SK-N-DZ (cell line): ENCODE measurements at regions not wholly inside any gene's neighbourhood (a gene's known extent, or its start where the extent isn't known, plus 50 kb on each side); places are given as distances from the start of the nearest gene placed in this dataset.
"Not testable (repeated sequence)": the region's sequence is repeated elsewhere in the genome, so short reads cannot be mapped to it uniquely, and the experiment has no call there.

Source experiments
- DNase-seq: peaks from one replicate; pipeline ENCODE4 v3.0.0-alpha.2; 2015; ENCODE audit warnings: low spot score

DNA sequence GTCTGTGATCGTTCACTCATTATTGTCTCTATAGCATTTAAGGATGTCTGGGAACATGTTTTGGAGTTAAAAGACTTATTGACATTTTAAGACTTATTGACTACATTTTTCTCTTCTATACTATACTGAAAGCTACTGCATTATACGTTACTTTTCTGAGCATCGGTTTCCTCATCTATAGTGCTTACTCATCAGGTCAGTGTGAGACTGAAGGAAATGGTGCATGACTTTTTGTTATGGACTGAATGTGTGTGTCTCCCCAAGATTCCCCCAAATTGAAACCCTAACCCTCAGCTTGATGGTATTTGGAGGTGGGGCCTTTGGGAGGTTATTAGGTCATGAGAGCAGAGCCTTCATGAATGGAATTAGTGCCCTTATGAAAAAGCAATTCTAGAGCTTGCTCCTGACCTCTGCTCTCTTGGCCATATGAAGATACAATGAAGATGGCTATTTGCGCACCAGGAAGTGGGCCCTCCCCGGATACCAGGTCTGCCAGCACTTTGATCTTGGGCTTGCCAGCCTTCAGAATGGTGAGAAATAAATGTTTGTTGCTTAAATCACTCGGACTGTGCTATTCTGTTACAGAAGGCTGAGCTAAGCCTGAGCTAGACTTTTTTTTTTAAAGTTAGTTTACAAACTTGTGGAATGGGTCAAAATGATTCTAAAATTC lies 243.7 kb upstream of the RREB1 start:
- DNase-seq, result no peak

DNA sequence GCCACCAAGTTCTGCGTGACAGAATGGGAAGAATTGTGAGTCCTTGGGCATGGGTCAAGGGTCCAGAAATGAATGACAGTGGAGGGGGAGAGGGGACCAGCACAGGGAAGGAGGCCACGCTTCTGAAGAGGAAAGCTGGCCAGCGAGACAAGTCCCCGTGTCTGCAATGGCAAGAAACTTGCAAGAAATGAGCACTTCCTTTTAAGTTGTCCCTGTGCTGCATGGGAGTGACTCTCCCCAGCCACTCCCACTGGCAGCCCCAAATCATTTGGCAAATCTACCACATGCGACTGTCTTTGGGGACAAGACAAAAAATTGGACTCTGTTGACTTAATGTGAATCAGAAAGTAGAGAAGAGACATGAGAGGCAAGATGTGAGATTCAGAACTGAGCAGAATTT lies 242.2 kb upstream of the RREB1 start:
- no peak for DNase-seq

DNA sequence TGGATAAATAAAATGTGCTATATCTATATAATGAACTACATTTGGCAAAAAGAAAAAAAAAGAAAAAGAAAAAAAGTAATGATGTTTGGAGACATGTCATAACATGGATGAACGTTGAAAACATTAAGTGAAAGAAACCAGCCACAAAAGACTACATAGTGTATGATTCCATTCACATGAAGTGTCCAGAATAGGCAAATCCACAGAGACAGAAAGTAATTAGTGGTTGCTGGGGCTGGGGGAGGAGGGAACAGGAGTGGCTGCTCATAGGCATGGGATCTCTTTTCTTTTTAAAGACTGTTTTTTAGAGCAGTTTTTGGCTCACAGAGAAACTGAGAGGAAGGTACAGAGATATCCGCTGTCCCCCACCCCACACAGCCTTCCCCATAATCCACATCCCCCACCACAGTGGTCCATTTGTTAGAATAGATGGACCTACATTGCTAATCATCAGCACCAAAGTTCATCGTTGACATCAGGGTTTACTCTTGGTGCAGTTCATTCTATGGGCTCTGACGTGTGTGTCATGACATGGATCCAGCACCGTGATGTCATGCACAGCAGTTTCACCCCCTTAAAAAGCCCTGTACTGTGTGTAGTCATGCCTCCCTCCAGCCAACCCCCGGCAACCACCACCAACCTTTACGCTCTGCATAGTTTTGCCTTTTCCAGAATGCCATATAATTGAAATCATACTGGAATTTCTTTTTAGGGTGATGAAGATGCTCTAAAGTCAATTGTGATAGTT lies 240.9 kb upstream of the RREB1 start:
- no peak for DNase-seq

DNA sequence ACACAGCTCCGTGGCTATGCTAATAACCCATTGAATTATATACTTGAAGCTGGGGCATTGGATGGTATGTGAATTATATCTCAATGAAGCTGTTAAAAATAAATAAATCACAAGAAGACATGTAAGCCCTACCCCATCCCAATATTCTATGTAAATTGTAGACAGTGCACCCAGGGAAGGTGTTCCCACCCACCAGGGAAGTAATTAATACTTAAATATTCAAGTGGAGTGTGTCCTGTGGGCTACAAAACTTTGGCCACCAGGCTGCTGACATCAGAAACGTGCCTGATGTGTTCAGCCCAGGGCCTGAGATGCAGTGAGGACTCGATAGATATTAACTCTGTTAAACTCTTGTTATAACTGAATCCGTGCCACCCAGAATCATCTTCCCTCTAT lies 240.4 kb upstream of the RREB1 start:
- DNase-seq, result no peak

DNA sequence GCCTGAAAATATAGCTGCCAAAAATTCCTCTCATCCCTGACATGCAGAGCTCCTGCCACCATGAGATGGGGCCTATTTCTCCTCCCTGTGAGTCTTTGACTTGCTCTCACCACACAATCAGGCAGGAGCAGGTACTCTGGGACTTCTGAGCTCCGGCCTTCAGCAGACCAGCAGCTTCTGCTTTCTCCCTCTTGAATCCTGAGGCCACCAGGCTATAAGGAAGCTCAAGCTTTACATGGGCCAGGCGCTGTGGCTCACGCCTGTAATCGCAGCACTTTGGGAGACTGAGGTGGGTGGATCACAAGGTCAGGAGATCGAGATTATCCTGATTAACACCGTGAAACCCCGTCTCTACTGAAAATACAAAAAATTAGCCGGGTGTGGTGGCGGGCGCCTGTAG lies 238.7 kb upstream of the RREB1 start:
- DNase-seq, result no peak

DNA sequence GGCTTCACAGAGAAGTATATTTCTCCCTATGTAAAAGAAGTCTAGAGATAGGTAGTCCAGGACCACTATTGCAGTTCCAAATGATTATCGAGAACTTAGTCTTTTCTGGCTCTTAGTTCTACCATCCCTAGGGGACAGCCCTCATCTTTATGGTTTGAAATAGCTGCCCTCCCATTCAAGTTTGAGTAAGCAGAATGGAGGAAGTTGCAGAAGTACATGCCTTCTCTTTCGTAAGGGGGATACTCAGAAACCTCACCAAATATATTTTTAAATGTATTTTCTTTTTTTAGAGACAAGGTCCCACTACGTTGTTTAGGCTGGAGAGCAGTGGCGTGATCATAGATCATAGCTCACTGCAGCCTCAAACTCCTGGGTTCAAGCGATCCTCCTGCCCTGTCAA lies 236.8 kb upstream of the RREB1 start:
- no peak for DNase-seq

DNA sequence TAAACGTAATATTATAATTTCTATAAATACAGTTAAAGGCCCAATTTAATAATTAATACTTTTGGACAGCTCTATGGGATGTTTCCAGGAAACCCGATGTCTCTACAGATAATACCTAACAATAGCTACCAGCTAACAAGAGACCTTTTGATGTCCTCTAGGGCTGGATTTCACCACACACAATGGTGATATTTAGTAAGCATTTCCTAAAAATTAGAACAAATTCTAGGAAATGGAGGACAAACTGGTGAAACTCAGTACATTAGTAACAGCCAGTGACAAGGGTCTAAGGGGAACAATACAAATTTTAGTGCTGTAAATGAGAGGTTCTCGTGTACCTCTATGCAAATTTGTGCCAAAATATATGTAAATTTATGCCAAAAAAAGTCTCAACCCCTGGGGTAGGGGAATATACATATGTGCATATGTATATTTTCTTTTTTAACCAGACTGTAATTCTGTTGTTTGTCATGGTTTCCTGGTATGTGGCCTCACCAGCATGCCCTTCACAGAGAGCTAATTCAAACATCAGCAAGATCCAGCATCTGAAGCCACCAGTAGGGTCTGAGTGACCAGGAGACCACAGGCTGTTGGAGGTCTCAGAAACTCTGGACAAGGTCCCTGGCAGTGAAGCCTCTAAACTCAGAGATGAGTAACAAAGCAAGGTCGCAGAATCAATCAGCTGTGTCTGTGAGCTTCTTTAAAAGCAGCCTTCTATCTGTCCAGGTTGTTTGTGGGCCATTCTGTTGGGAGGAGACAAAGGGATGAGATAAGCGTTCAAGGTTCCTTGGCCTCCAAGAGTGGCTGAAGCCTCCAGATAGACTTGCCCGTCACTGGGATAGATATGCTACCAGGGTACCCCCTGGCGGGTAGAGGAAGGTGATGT lies 235.1 kb upstream of the RREB1 start:
- no peak for DNase-seq

DNA sequence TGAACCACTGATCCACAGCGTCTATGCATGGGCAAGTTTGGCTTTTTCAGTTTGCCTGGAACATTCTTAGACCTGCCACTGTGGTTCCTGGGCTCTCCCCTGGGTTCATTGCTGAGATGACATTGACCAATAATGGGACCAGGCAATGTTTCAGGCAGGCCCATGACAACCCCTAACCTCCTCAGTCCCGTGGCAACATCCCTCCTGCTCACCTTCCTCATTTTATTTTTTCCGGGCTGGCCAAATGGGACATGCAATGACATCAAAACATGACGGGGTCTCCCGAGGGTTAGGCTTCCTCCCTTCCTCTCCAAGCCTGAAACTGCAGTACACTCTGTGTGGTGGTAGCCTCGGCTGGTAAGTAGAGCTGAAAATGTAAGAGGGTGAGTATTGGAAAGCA lies 234.0 kb upstream of the RREB1 start:
- no peak for DNase-seq

DNA sequence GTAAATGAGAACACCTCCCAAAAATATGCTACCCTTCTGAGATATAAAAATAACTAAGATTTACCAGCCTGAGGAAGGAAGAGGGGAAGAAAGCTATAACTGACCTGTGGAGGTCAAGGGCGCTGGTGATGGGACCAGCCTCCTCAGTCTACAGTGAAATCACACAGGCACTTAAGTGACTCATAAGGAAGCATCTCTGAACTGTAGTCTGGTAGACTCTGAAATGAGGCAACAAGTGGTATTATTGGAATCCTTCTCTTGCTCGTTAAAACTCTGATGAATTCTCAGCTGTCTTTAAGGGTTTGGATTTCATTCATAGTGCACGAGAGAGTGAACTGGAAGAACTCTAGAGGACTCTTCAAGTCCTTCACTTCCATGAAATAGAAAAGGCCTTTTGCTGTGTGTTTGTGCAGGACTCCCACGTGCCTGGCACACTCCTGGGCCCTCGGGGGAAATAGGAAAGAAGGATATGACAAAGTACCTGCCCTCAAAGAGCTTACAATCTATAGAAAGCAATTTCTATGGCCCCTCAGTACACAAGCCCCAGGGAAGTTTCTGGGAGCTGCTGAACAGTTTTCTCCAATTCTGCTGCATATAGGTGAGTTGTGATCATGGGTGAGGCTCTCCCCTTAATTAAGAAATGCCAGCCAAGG lies 231.8 kb upstream of the RREB1 start:
- no peak for DNase-seq

DNA sequence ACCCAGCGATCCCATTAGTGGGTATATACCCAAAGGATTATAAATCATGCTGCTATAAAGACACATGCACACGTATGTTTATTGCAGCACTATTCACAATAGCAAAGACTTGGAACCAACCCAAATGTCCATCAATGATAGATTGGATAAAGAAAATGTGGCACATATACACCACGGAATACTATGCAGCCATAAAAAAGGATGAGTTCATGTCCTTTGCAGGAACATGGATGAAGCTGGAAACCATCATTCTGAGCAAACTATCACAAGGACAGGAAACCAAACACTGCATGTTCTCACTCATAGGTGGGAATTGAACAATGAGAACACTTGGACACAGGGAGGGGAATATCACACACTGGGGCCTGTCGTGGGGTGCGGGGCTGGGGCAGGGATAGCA lies 230.0 kb upstream of the RREB1 start:
- DNase-seq, result not testable (repeated sequence)

DNA sequence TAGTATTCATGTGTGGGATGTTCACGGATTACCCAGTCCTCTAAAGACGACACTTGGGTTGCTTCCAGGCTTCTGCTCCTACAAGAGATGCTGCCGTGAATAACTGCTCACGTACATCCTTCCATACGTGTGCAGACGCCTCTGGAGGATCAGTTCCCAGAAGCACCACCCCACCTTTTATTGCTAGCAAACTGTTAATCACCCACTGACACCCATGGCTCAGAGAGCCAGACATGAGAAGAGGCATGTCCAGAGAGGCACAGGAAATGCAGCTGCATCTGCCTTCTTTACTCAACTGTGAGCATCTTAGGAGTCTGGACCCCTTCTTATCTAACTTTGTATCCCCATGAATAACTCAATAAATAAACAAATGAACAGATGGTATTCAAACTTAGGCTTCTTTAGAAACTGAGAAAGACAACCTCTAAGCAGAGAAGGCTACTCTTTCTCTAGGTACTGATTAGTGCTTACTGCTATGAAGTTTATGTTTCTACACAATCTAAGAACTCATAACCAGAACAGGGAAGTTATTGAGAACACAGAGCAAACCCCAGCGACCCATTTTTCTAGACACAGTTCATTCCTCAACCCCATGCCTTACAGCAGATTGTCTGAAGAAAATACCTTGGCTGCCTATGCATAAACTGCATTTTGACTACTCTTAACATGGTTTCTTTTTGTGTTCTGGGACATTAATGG lies 228.7 kb upstream of the RREB1 start:
- DNase-seq, result no peak

DNA sequence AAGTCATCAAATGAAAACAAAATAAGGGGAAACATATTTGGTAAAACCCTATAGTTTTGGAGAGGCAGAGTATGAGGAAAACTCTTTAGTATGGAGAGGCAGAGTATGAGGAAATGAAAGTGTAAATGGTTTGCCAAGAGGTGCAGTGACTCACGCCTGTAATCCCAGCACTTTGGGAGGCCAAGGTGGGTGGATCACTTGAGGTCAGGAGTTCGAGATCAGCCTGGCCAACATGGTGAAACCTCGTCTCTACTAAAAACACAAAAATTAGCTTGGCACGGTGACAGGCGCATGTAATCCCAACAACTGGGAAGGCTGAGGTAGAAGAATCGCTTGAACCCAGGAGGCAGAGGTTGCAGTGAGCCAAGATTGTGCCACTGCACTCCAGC lies 228.2 kb upstream of the RREB1 start:
- not testable (repeated sequence) for DNase-seq

DNA sequence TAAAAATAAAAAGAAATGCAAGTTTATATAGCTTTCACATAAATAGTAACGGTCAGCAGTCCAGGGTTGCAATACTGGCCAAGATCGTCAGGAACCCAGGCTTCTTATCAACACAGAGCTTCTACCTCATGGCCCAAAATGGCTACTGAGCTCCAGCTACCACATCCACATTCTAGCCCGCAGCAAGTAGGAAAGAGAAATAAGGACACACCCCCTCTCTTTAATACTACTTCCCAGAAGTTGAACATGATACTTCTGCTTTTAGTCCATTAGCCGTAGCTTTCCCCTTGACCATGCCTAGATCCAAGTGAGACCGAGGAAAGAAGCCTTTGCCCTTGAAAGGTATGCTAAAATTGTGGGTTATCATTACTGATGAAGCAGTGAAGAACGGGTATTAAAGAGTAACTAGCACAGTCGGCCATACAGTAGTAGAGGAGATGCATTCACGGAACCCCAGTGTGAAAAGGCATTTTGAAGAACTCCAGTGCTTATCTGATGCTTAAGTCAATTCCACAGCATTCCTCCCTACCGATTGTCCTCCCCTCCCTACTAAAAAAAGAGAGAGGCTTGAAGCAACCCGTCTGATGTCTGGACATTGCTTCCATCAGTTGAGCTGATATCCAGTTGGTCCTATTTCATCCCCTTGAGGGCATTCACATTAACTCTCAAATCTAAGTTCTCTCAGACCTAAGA lies 226.9 kb upstream of the RREB1 start:
- DNase-seq, result no peak

DNA sequence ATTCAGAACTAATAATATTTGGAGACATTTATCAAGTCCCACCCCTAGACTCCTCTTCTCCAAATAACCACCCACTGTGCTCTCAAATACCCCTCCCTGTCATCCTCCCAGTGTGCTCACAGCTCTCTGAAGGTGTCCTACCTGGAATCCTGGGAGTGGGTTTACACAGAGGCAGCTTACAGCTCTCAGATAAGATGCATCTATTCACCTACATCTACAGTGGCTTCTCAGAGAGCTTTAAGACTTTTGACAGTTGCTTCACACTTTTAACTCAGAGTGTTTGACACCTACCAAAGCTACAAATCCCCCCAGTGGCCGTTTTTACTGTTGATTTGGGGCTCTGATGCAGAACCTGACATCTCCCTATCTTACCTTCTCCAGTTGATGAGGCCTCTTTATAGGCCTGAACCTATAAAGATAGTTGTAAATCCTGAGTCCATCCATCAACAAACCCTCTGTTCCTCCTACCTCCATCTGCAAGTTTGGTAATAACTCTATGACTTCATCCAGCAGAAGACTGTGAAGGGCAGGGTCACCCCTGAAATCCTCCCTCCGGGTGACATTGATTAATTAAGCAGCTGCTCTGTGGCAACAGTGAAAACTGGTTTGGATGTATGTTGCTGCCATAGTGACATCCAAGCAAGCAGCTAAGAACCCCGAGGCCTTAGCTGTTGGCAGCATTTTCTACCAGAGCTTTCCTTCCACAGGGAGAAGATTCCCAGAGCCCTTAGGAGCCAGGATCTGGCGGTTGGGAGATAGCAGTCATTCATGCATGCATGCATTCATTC lies 226.1 kb upstream of the RREB1 start:
- no peak for DNase-seq

DNA sequence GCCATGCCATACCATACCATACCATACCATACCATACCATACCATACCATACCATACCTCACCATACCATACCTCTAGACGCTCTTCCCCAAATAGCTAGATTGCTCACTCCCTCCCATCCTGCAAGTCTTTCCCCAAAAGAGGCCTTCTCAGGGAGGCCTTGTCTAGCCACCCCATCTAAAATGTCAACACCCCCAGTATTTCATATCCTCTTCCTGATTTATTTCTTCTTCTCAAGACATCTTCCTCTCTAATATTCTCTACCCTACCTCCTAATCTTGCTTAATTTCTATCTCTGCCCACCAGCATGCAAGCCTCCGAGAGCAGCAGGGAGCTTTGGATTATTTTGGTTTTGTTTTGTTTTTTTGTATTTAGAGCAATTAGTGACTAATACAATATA lies 225.2 kb upstream of the RREB1 start:
- DNase-seq, result no peak

DNA sequence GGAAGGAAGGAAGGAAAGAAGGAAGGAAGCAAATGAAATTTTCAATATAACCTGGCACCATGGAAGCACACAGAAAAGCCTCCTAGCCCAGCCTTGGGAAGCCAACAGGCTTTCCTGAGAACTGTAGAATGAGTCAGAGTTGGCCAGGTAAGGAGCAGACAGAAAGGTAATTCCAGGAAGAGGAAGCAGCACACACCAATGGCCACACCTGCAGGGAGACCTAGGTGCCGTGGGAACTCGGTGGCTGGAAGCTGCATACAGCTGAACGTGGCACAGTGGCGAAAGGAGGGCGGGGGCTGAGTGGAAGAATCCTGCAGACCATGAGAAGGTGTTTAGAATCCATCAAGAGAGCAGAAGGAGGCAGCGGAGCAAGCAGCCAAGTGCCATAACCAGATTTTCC lies 224.8 kb upstream of the RREB1 start:
- no peak for DNase-seq

DNA sequence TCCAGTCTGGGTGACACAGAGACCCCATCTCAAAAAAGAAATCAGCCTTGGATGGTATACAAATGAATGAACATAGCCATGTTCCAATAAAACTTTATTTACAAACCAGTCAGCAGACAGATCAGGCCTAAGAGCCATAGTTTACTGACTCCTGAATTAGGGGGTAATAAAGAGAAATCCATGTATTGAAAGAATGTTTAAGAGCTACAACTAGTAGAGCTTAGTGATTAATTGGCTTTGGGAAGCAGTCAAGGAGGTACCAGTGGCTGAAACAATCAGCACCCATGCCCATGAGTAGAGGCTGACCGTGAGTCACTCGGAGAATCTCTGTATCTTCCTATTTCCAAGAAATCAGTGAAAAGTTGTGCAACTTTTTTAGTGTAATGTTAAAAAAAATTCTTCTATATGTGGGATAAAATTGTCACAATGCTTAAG lies 223.6 kb upstream of the RREB1 start:
- no peak for DNase-seq

DNA sequence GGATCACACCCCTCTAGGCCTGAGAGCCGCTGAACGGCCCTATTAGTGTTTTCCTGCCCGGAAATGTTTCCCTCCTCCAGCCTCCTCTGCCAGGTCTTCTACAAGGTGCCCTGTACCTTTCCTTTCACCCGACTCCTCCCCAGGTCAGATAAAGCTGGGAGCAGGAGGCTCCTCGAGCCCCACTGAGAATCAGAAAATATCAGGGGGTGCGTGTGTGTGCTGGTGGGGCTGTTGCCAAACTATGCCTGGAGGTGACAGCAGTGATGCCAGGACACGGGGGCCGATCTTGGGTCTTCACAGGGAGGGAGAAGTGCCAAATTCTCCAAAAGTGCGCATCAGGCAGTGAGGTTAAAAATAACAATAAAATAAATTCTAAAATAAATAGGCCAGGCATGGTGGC lies 222.8 kb upstream of the RREB1 start:
- no peak for DNase-seq

DNA sequence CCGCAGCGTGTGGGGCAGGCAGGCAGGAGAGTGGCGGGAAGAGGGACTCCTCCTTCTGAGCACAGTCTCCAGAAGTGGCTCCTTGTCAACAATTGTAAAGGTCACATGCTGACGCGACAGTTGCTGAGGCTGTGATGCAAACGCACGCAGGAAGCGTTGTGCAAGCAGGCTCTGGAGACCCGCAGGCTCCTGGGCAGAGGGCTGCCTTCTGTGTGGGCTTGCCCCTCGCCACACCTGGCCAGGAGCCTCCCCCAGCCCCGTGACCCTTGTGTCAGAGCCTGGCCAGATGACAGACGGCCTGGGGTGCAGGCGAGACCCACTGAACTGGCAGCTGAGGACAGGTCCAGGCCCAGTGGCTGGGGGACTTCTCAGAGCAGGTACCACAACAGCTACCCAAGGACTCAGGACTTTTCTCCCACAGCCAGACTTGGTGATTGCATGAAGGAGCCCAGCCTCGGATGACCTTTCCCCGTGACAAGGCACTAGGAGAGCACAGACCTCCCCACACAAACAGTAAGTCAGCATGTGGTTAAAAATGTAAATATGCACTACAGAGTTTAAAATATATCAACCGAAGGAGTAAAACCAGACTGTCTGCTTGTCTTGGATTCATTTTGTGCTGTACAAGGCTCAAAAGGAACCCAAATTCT lies 222.1 kb upstream of the RREB1 start:
- DNase-seq, result no peak
